Heart left ventricle (tissue), 16 donors: ENCODE measurements at regions not wholly inside any gene's neighbourhood (a gene's known extent, or its start where the extent isn't known, plus 50 kb on each side); places are given as distances from the start of the nearest gene placed in this dataset.
"Not testable (repeated sequence)": the region's sequence is repeated elsewhere in the genome, so short reads cannot be mapped to it uniquely, and the experiment has no call there.

Source experiments
- ATAC-seq, 4 donors: fragments of 200-7000 bp; cut with Tn5 transposase; one replicate each; pipeline ENCODE4 v1.9.1; 2020 to 2022; ENCODE audit warnings: moderate library complexity in 4 of 4, mild to moderate bottlenecking in 3 of 4, moderate number of reproducible peaks in 1 of 4
- DNase-seq, 5 donors: peaks; one replicate each; pipeline ENCODE4 v3.0.0-alpha.2; 2020
- H3K27ac ChIP-seq, 12 donors: fragments of 200-600 bp; sonication (generic) in 4 of 12; one replicate each; pipeline versions ENCODE4 v1.5.0 to v1.8.0; 2016 to 2022; ENCODE audit warnings: mild to moderate bottlenecking in 2 of 12
- H3K27me3 ChIP-seq, 9 donors: fragments of 200-600 bp; sonication (generic) in 2 of 9; one replicate each; pipeline versions ENCODE4 v1.5.1 to v1.8.0; 2016 to 2022; ENCODE audit warnings: mild to moderate bottlenecking in 3 of 9
- H3K36me3 ChIP-seq, 9 donors: fragments of 200-600 bp; sonication (generic) in 2 of 9; one replicate each; pipeline versions ENCODE4 v1.5.0 to v1.8.0; 2018 to 2022; ENCODE audit warnings: mild to moderate bottlenecking in 2 of 9
- H3K4me1 ChIP-seq, 12 donors: fragments of 200-600 bp; sonication (generic) in 4 of 12; one replicate each; pipeline versions ENCODE4 v1.5.0 to v1.8.0; 2016 to 2022; ENCODE audit warnings: mild to moderate bottlenecking in 3 of 12
- H3K4me3 ChIP-seq, 12 donors: fragments of 200-600 bp; sonication (generic) in 4 of 12; one replicate each; pipeline versions ENCODE4 v1.5.0 to v1.8.0; 2017 to 2022; ENCODE audit warnings: mild to moderate bottlenecking in 9 of 12, moderate library complexity in 4 of 12
- H3K9me3 ChIP-seq, 12 donors: fragments of 200-600 bp; sonication (generic) in 4 of 12; one replicate each; pipeline versions ENCODE4 v1.5.0 to v1.8.0; 2016 to 2022; ENCODE audit warnings: mild to moderate bottlenecking in 1 of 12
- POLR2A ChIP-seq, 2 donors: fragments of 450-650 bp; IDR thresholded peaks; one replicate each; pipeline ENCODE4 v1.6.1; 2017; ENCODE audit warnings: antibody characterized with exemption in 2 of 2, mild to moderate bottlenecking in 2 of 2, moderate library complexity in 2 of 2
- WGBS, 4 donors: extraction: QIAGEN DNeasy Blood & Tissue Kit in 2 of 4; methylation state at CpG; one replicate each; pipeline versions ENCODE4 v1.1.5 to v1.1.7; 2013 to 2018; 5-methylcytosine and 5-hydroxymethylcytosine counted together
- intact Hi-C, 10 donors: fragments of 100-400 bp; cut with DNase I; formaldehyde crosslinking; loops; one replicate each; pipeline versions ENCODE4 v1.11.1 to v1.14.2; 2022
- TF ChIP-seq, protein P1 (sequence below), 12 donors: fragments of 200-600 bp; sonication (generic) in 4 of 12; IDR thresholded peaks; one replicate each; pipeline versions ENCODE4 v1.5.0 to v1.8.0; 2018 to 2022; ENCODE audit warnings: antibody characterized with exemption in 12 of 12, mild to moderate bottlenecking in 5 of 12
- donor health status: ischemic (EF 13 %, LVEDD 7.1; RV severe dilation, severe dysfunction).
- donor health status: healthy with polysubstance abuse.
- donor health status: DM: no; HTN: yes; CAD: no.
- donor health status: DM: no; HTN: no; CAD: no.
- donor health status: ischemic (EF 25% LVEDD 6.9; RV normal size, moderate dysfunction).
- donor health status: ischemic (EF 25% LVEDD 5.7; RV mildly dilated, moderate dysfunction).
- donor health status: healthy.
- donor health status: DM: yes; HTN: yes; CAD: no.
- donor health status: ischemic (EF 35%, LVEDD 5.7; RV mildly dilated, moderate dysfunction).
- donor health status: nonischemic (EF 11% LVEDD 7.7; RV severe dilation, severe dysfunction).
- donor health status: DM: yes; HTN: yes; CAD: no.
- donor health status: PGD.
- donor health status: ischemic (EF 29% LVEDD 5.4; RV normal size, mild dysfunction).
- donor health status: nonischemic (EF 23%, LVEDD 6.1; RV moderate dilation, normal function).

GRCh38 chr12:54799966-54800365 lies 54.4 kb upstream of the MUCL1 start:
- H3K4me1 ChIP-seq, ATAC-seq, intact Hi-C loops, DNase-seq, H3K4me3 ChIP-seq, H3K27ac ChIP-seq, H3K36me3 ChIP-seq, H3K27me3 ChIP-seq: not testable (repeated sequence)
- peaks cover 0 to 18% (median 2%) of the 10 kb centered on the region in 12 donors for H3K9me3 ChIP-seq
- WGBS, 4 donors: 91 to 93% (median 91%) methylated on average over 3 of the region's 3 CpGs

DNA sequence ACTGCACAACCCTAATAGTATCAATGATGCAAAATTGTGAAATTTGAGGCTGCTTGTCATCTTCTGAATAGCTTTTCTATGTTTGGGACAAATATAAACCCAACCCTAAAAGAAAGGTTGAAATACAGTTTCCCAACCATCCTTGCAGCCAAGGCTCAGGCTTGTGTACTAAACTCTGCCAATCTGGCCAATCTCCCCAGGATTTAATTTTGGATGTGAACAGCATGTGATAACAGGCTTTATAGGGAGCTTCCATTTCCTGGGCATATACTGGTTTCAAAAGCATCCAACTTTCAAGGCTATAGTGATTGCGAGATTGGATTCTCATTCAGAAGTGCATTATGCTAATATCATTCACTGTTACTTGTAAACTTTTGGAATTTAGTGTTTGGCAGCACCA lies 55.7 kb upstream of the MUCL1 start:
- ATAC-seq: no peak
- Histone ChIP-seq H3K36me3 (no peaks in the 10 kb centered on the region), H3K4me1 (no peaks in the 10 kb centered on the region), H3K9me3 (peaks cover 0 to 5% (median 0%) of the 10 kb centered on the region in 12 donors), H3K27me3 (no peaks in the 10 kb centered on the region), H3K4me3 (no peak overlapping the region), H3K27ac (no peak overlapping the region)
- TF ChIP-seq, protein P1, sequence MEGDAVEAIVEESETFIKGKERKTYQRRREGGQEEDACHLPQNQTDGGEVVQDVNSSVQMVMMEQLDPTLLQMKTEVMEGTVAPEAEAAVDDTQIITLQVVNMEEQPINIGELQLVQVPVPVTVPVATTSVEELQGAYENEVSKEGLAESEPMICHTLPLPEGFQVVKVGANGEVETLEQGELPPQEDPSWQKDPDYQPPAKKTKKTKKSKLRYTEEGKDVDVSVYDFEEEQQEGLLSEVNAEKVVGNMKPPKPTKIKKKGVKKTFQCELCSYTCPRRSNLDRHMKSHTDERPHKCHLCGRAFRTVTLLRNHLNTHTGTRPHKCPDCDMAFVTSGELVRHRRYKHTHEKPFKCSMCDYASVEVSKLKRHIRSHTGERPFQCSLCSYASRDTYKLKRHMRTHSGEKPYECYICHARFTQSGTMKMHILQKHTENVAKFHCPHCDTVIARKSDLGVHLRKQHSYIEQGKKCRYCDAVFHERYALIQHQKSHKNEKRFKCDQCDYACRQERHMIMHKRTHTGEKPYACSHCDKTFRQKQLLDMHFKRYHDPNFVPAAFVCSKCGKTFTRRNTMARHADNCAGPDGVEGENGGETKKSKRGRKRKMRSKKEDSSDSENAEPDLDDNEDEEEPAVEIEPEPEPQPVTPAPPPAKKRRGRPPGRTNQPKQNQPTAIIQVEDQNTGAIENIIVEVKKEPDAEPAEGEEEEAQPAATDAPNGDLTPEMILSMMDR (IDR thresholded peaks at IDR 0.05): no peak
- no peak for TF ChIP-seq POLR2A (IDR thresholded peaks at IDR 0.05)
- DNase-seq: no peak
- 73 to 86% (median 78%) methylated on average over 1 of the region's 1 CpG for WGBS, 4 donors
- intact Hi-C loops: no loop called here

- ATAC-seq: no peak
- intact Hi-C loops: no loop called here
Observed at GRCh38 chr12:54796991-54797390, 57.3 kb upstream of the MUCL1 start.

GRCh38 chr12:54795644-54796043 lies 58.7 kb upstream of the MUCL1 start:
- TF ChIP-seq, protein P1 (IDR thresholded peaks at IDR 0.05): no peak
- no peak for DNase-seq
- H3K27me3 ChIP-seq: no peaks in the 10 kb centered on the region
- no peak overlapping the region for H3K27ac ChIP-seq
- ATAC-seq: no peak
- no peak overlapping the region for H3K4me3 ChIP-seq
- intact Hi-C loops: no loop called here
- no peaks in the 10 kb centered on the region for H3K9me3 ChIP-seq
- no peaks in the 10 kb centered on the region for H3K36me3 ChIP-seq
- H3K4me1 ChIP-seq: no peaks in the 10 kb centered on the region
- 67 to 76% (median 70%) methylated on average over 6 of the region's 6 CpGs for WGBS, 4 donors

More at GRCh38 chr12:54796991-54797390, 57.3 kb upstream of the MUCL1 start:
- H3K27me3 ChIP-seq: no peaks in the 10 kb centered on the region
- H3K27ac ChIP-seq: no peak overlapping the region
- no peaks in the 10 kb centered on the region for H3K9me3 ChIP-seq
- no peak for DNase-seq
- no peaks in the 10 kb centered on the region for H3K4me1 ChIP-seq
- WGBS, 4 donors: 78 to 93% (median 83%) methylated on average over 2 of the region's 2 CpGs
- H3K4me3 ChIP-seq: no peak overlapping the region
- H3K36me3 ChIP-seq: no peaks in the 10 kb centered on the region
- no peak for TF ChIP-seq POLR2A (IDR thresholded peaks at IDR 0.05)
- TF ChIP-seq, protein P1 (IDR thresholded peaks at IDR 0.05): no peak

GRCh38 chr12:54786081-54786480 lies 68.2 kb upstream of the MUCL1 start:
- no peaks in the 10 kb centered on the region for H3K4me1 ChIP-seq
- ATAC-seq: no peak
- H3K4me3 ChIP-seq: no peak overlapping the region
- no peaks in the 10 kb centered on the region for H3K36me3 ChIP-seq
- H3K27me3 ChIP-seq: no peaks in the 10 kb centered on the region
- H3K27ac ChIP-seq: no peak overlapping the region
- no peak for DNase-seq
- no peak for TF ChIP-seq POLR2A (IDR thresholded peaks at IDR 0.05)
- TF ChIP-seq, protein P1 (IDR thresholded peaks at IDR 0.05): no peak
- 58 to 60% (median 59%) methylated on average over 5 of the region's 5 CpGs for WGBS, 4 donors
- H3K9me3 ChIP-seq: peaks cover 0 to 45% (median 20%) of the 10 kb centered on the region in 12 donors
- intact Hi-C loops: no loop called here
